ENCODE measurements at regions not wholly inside any gene's neighbourhood (a gene's known extent, or its start where the extent isn't known, plus 50 kb on each side); places are given as distances from the start of the nearest gene placed in this dataset.

GRCh38 chr2:220120041-220120440, 492.6 kb downstream of the SLC4A3 start:
- Histone ChIP-seq H4K20me1 (ENCODE audit: control insufficient read depth, insufficient read depth, insufficient read length) (no peaks in the 10 kb centered on the region), H3K27ac (ENCODE audit: insufficient read length, low read depth, low read length) (no peak overlapping the region), H3K4me2 (ENCODE audit: insufficient read depth, insufficient read length, low read length) (no peak overlapping the region), H3K23me2 (ENCODE audit: insufficient read length, low read depth, low read length, poor library complexity, severe bottlenecking) (no peaks in the 10 kb centered on the region), H3K23ac (ENCODE audit: insufficient read length, low read depth, low read length) (no peak overlapping the region), H3K27me3 (ENCODE audit: insufficient read depth, low read length) (no peaks in the 10 kb centered on the region), H2BK120ac (ENCODE audit: low read depth, low read length, poor library complexity, severe bottlenecking) (no peak overlapping the region), H3K56ac (ENCODE audit: insufficient read length, low read depth, low read length) (no peak overlapping the region), H3K79me2 (ENCODE audit: insufficient read depth, low read length) (no peaks in the 10 kb centered on the region), H3K18ac (ENCODE audit: insufficient read length, low read depth, low read length) (no peak overlapping the region), H3K4ac (ENCODE audit: low read depth, low read length) (no peak overlapping the region), H3K14ac (ENCODE audit: insufficient read depth, low read length) (peak overlapping the region; percentile 52; the same call in 1 of the 2 replicates), H4K8ac (replicated peaks; ENCODE audit: insufficient read length, low read depth, low read length) (no peak overlapping the region), H2BK5ac (ENCODE audit: insufficient read length, low read length) (no peak overlapping the region), H3K4me1 (ENCODE audit: insufficient read depth, low read length) (no peaks in the 10 kb centered on the region), H2BK20ac (ENCODE audit: low read depth, low read length, poor library complexity, severe bottlenecking) (no peak overlapping the region), H3K79me1 (ENCODE audit: insufficient read depth, low read depth, low read length, poor library complexity, severe bottlenecking) (no peaks in the 10 kb centered on the region), H3K9ac (ENCODE audit: extremely low read depth, insufficient read length, low read length) (no peak overlapping the region), H2BK12ac (ENCODE audit: insufficient read length, low read depth, low read length) (no peak overlapping the region), H2AFZ (ENCODE audit: low read length) (no peak overlapping the region), H4K5ac (ENCODE audit: insufficient read length, low read depth, low read length) (no peak overlapping the region), H3K9me3 (ENCODE audit: control insufficient read depth, low read depth, low read length) (no peaks in the 10 kb centered on the region), H2AK5ac (ENCODE audit: insufficient read length, low read length) (no peak overlapping the region), H3T11ph (ENCODE audit: low read length) (no peak overlapping the region), H4K91ac (ENCODE audit: insufficient read length, low read depth, low read length) (no peak overlapping the region), H2BK15ac (ENCODE audit: low read depth, low read length) (no peak overlapping the region)
- TF ChIP-seq CTCF (conservative IDR thresholded peaks at IDR 0.05): no peak
- H3K27me3 Mint-ChIP-seq (ENCODE audit: low read depth): no peaks in the 10 kb centered on the region
- H3K36me3 Mint-ChIP-seq (ENCODE audit: insufficient read depth in 1 of 3, low read depth in 3 of 3): peaks cover 0 to 2% (median 0%) of the 10 kb centered on the region in 3 experiments; a peak in 1 of 7 replicates
- WGBS (ENCODE audit: extremely low coverage, insufficient read length, low lambda C conversion rate): no CpG with 5 or more reads among the region's 2 CpGs
- H3K27ac Mint-ChIP-seq: no peak overlapping the region; a peak in 1 of 7 replicates
- H3K9me3 Mint-ChIP-seq: peaks cover 3 to 5% of the 10 kb centered on the region in 2 experiments; a peak in 2 of 5 replicates
- H3K4me1 Mint-ChIP-seq: no peaks in the 10 kb centered on the region
- no peak for DNase-seq
- H3K4me3 Mint-ChIP-seq: no peak overlapping the region
